ENCODE measurements at regions not wholly inside any gene's neighbourhood (a gene's known extent, or its start where the extent isn't known, plus 50 kb on each side); places are given as distances from the start of the nearest gene placed in this dataset.

DNA sequence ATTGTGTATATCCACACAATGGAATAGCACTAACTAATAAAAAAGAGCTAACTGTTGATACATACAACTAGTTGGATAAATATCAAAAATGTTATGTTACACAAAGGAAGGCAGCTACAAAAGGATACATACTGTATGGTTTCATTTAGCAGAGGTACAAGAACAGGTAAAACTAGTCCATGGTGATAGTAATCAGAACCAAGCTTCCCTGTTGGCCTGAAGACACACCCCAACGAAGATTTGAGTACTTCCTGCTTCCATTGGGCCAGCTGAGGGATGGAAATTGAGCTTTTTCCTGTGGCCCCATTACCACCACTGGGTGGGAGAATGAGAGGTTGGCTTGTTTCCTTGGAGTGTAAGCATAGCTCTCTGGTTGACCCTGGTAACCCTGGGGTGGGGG, 117.3 kb upstream of the CADPS start:
- Histone ChIP-seq H3K27ac (ENCODE audit: low read depth in 2 of 2, low read length in 1 of 2) (no peak overlapping the region), H3K4me1 (ENCODE audit: control insufficient read depth in 1 of 2, insufficient read depth in 2 of 2, low read depth in 1 of 2, low read length in 1 of 2) (no peaks in the 10 kb centered on the region), H3F3A (replicated peaks; ENCODE audit: insufficient read depth) (no peaks in the 10 kb centered on the region), H3K79me2 (ENCODE audit: insufficient read depth) (no peaks in the 10 kb centered on the region), H3K27me3 (ENCODE audit: insufficient read depth) (no peaks in the 10 kb centered on the region), H4K20me1 (ENCODE audit: insufficient read depth) (no peaks in the 10 kb centered on the region), H3K4me2 (no peak overlapping the region), H3K4me3 (ENCODE audit: low read depth in 2 of 2, low read length in 1 of 2) (no peak overlapping the region), H3K9ac (no peak overlapping the region), H2AFZ (ENCODE audit: low read depth) (no peak overlapping the region), H3K9me2 (no peaks in the 10 kb centered on the region), H3K36me3 (replicated peaks in 1 of 2; ENCODE audit: control insufficient read depth in 1 of 2, insufficient read depth in 2 of 2, low read length in 1 of 2) (no peaks in the 10 kb centered on the region), H3K9me3 (no peaks in the 10 kb centered on the region)
- TF ChIP-seq RCOR1 (IDR thresholded peaks at IDR 0.05; ENCODE audit: low read length) (no peak), JUND (IDR thresholded peaks at IDR 0.05) (no peak), SIN3A (IDR thresholded peaks at IDR 0.05; ENCODE audit: borderline replicate concordance, low read depth, low read length) (no peak), NFIC (IDR thresholded peaks at IDR 0.05; ENCODE audit: borderline replicate concordance) (no peak)
- TF ChIP-seq, protein P1, sequence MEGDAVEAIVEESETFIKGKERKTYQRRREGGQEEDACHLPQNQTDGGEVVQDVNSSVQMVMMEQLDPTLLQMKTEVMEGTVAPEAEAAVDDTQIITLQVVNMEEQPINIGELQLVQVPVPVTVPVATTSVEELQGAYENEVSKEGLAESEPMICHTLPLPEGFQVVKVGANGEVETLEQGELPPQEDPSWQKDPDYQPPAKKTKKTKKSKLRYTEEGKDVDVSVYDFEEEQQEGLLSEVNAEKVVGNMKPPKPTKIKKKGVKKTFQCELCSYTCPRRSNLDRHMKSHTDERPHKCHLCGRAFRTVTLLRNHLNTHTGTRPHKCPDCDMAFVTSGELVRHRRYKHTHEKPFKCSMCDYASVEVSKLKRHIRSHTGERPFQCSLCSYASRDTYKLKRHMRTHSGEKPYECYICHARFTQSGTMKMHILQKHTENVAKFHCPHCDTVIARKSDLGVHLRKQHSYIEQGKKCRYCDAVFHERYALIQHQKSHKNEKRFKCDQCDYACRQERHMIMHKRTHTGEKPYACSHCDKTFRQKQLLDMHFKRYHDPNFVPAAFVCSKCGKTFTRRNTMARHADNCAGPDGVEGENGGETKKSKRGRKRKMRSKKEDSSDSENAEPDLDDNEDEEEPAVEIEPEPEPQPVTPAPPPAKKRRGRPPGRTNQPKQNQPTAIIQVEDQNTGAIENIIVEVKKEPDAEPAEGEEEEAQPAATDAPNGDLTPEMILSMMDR (IDR thresholded peaks at IDR 0.05): no peak
- TF ChIP-seq, protein P2, sequence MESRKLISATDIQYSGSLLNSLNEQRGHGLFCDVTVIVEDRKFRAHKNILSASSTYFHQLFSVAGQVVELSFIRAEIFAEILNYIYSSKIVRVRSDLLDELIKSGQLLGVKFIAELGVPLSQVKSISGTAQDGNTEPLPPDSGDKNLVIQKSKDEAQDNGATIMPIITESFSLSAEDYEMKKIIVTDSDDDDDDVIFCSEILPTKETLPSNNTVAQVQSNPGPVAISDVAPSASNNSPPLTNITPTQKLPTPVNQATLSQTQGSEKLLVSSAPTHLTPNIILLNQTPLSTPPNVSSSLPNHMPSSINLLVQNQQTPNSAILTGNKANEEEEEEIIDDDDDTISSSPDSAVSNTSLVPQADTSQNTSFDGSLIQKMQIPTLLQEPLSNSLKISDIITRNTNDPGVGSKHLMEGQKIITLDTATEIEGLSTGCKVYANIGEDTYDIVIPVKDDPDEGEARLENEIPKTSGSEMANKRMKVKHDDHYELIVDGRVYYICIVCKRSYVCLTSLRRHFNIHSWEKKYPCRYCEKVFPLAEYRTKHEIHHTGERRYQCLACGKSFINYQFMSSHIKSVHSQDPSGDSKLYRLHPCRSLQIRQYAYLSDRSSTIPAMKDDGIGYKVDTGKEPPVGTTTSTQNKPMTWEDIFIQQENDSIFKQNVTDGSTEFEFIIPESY (IDR thresholded peaks at IDR 0.05; ENCODE audit: borderline replicate concordance, low read depth): no peak
- POLR2A ChIA-PET: no interaction called here
- no peak for DNase-seq
- CTCF ChIA-PET: interaction anchor here (1.3 kb wide), 1 partner anchor 370 kb away, joined by 3 read pairs; no protein-coding TSS in a partner anchor
- WGBS (ENCODE audit: low lambda C conversion rate): 20% methylated on average over 1 of the region's 1 CpG

DNA sequence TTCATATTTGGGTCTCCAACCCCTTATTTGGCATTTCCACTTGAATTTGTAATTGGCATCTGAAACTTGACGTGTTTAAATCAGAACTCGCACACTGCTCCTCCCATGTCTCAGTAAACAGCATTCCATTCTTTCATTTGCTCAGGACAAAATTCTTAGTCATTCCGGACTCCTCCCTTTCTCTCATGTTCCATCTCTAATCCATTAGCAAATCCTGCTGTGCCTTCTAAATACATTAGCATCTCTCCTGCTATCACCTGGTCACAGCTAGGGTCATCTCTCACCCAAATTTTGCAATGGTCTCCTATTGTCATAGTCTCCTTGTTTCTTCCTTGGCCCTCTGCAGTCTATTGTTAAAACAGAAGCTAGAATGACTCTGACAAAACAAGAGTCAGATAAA, 119.9 kb upstream of the CADPS start:
- Histone ChIP-seq H3K4me1 (ENCODE audit: control insufficient read depth in 1 of 2, insufficient read depth in 2 of 2, low read depth in 1 of 2, low read length in 1 of 2) (no peaks in the 10 kb centered on the region), H4K20me1 (ENCODE audit: insufficient read depth) (no peaks in the 10 kb centered on the region), H3K4me3 (ENCODE audit: low read depth in 2 of 2, low read length in 1 of 2) (no peak overlapping the region), H3K36me3 (replicated peaks in 1 of 2; ENCODE audit: control insufficient read depth in 1 of 2, insufficient read depth in 2 of 2, low read length in 1 of 2) (no peaks in the 10 kb centered on the region), H3K4me2 (no peak overlapping the region), H3K27ac (ENCODE audit: low read depth in 2 of 2, low read length in 1 of 2) (no peak overlapping the region), H2AFZ (ENCODE audit: low read depth) (no peak overlapping the region), H3K79me2 (ENCODE audit: insufficient read depth) (no peaks in the 10 kb centered on the region), H3K9ac (no peak overlapping the region), H3F3A (replicated peaks; ENCODE audit: insufficient read depth) (no peaks in the 10 kb centered on the region), H3K9me3 (no peaks in the 10 kb centered on the region), H3K27me3 (ENCODE audit: insufficient read depth) (no peaks in the 10 kb centered on the region), H3K9me2 (no peaks in the 10 kb centered on the region)
- TF ChIP-seq ELF1 (IDR thresholded peaks at IDR 0.05): no peak
- no peak for TF ChIP-seq SIN3A (IDR thresholded peaks at IDR 0.05; ENCODE audit: borderline replicate concordance, low read depth, low read length)
- TF ChIP-seq MEF2A (IDR thresholded peaks at IDR 0.05; ENCODE audit: borderline replicate concordance, low read depth): no peak
- no peak for TF ChIP-seq NRF1 (IDR thresholded peaks at IDR 0.05; ENCODE audit: low read depth, low read length)
- TF ChIP-seq, protein P2 (IDR thresholded peaks at IDR 0.05; ENCODE audit: borderline replicate concordance, low read depth): no peak
- no peak for TF ChIP-seq FOXJ3 (CRISPR knock-in tag; IDR thresholded peaks at IDR 0.05)
- TF ChIP-seq, protein P3, sequence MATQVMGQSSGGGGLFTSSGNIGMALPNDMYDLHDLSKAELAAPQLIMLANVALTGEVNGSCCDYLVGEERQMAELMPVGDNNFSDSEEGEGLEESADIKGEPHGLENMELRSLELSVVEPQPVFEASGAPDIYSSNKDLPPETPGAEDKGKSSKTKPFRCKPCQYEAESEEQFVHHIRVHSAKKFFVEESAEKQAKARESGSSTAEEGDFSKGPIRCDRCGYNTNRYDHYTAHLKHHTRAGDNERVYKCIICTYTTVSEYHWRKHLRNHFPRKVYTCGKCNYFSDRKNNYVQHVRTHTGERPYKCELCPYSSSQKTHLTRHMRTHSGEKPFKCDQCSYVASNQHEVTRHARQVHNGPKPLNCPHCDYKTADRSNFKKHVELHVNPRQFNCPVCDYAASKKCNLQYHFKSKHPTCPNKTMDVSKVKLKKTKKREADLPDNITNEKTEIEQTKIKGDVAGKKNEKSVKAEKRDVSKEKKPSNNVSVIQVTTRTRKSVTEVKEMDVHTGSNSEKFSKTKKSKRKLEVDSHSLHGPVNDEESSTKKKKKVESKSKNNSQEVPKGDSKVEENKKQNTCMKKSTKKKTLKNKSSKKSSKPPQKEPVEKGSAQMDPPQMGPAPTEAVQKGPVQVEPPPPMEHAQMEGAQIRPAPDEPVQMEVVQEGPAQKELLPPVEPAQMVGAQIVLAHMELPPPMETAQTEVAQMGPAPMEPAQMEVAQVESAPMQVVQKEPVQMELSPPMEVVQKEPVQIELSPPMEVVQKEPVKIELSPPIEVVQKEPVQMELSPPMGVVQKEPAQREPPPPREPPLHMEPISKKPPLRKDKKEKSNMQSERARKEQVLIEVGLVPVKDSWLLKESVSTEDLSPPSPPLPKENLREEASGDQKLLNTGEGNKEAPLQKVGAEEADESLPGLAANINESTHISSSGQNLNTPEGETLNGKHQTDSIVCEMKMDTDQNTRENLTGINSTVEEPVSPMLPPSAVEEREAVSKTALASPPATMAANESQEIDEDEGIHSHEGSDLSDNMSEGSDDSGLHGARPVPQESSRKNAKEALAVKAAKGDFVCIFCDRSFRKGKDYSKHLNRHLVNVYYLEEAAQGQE (IDR thresholded peaks at IDR 0.05; ENCODE audit: low read depth, low read length): no peak
- no peak for TF ChIP-seq RCOR1 (IDR thresholded peaks at IDR 0.05; ENCODE audit: low read length)
- no peak for TF ChIP-seq MXI1 (IDR thresholded peaks at IDR 0.05; ENCODE audit: low read depth, low read length)
- ChIA-PET POLR2A (no interaction called here), CTCF (no interaction called here)
- WGBS (ENCODE audit: low lambda C conversion rate): 80% methylated on average over 3 of the region's 3 CpGs
- DNase-seq: no peak

All from SK-N-SH (cell line).